ENCODE measurements at regions not wholly inside any gene's neighbourhood (a gene's known extent, or its start where the extent isn't known, plus 50 kb on each side); places are given as distances from the start of the nearest gene placed in this dataset.

DNA sequence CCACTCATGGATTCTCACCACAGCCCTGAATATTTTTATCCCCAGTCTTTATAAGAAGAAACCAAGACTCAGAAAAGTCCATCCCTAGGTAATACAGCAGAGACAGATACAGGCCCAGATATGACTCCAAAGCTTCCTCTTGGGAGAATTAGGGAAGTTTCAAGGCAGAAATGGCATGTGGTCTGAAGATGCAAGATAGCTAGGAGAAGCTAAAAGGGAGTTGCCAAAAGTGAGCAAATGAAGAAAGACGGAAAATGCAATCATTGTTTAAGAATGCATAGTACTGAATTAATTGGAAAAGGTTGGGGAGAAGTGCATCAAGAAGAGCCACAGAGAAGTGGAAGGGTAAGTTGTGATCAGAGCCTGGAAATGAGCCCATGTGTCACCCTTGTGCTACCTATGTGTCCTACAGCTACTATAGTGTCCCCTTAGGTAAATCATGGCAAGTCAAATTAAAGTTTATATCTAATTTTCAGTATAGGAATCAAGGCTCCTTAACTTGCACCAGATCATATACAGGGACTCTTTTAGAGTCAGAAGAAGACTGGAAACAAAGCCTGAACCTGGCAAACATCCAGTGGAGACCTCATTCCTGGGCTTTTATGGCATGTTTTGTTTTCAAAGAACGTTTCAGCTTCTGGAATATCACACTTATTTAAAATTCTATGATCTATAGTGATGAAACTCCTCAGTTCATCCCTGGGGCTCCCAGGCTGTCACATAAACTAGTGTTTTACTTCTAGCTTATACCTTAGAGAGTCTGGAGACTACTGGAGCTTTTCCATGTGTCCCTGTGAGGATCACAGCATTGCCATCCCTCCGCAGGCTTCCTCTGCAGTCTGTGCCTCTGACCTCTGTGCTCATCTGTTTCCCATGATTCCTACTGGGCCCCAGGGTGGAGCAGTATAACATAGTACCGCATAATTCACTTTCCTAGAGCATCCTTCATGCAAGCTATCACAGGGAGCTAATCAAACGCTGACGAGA, 189.0 kb upstream of the CDKN3 start:
- intact Hi-C loops (cut with micrococcal nuclease), result no loop called here

DNA sequence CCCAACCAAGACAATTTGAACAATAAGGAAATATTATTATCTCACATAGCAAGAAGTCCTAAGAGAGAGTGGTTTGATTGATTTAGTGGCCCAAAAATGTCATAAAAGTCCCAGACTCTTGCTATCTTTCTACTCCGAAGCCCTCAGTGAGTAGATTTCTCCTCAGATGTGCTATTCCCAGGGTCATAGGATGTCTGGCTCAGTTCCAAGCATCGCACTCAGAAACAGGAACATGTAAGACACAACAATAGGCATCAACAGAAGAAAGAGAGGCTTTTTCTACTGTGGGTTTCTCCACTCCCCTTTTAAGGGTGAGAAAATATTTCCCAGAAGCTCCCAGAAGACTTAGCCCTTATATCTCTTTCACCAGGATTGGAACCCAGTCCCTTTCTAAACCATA, 188.1 kb upstream of the CDKN3 start:
- intact Hi-C loops (cut with micrococcal nuclease), result no loop called here

GRCh38 chr14:54209511-54210250, 187.1 kb upstream of the CDKN3 start:
- intact Hi-C loops (cut with micrococcal nuclease), result no loop called here

GRCh38 chr14:54211551-54212308, 185.1 kb upstream of the CDKN3 start:
- intact Hi-C loops (cut with micrococcal nuclease), result no loop called here

GRCh38 chr14:54213536-54213935, 183.3 kb upstream of the CDKN3 start:
- intact Hi-C loops (cut with micrococcal nuclease), result no loop called here

GRCh38 chr14:54216827-54217226, 180.0 kb upstream of the CDKN3 start:
- intact Hi-C loops (cut with micrococcal nuclease), result no loop called here

- intact Hi-C loops (cut with micrococcal nuclease), result no loop called here
Measured at GRCh38 chr14:54219261-54220070, 177.3 kb upstream of the CDKN3 start.

- intact Hi-C loops (cut with micrococcal nuclease), result no loop called here
Measured at GRCh38 chr14:54220071-54220703, 176.6 kb upstream of the CDKN3 start.

GRCh38 chr14:54220704-54221431, 175.9 kb upstream of the CDKN3 start:
- intact Hi-C loops (cut with micrococcal nuclease), result no loop called here

- intact Hi-C loops (cut with micrococcal nuclease), result no loop called here
Measured at GRCh38 chr14:54221432-54221803, 175.4 kb upstream of the CDKN3 start.

GRCh38 chr14:54221971-54222370, 174.8 kb upstream of the CDKN3 start:
- intact Hi-C loops (cut with micrococcal nuclease), result no loop called here

DNA sequence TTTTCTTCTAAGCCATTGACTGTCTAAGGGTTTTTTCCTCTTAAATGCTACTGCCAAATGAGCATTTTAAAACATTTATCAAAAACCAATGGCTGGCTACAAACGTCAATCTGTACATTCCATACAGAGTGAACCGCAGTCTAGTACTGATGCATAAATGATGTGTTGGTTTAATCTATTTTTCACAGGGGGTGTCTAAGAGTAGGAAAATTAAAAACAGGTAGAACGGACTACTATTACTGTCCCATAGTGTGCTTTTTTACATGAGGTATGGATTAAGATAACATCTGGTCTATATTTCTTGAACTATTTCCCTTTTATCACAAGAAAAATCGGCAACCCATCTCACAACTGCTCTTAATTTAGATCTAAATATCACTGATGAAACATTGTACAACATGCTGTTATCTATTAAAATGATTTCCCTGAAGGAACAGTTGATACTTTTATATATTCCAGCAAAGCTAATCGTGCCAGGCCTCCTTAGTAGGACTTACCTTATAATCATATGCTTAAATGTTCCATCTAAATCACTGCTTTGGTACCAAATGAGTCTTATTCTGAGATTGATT, 172.9 kb upstream of the CDKN3 start:
- intact Hi-C loops (cut with micrococcal nuclease), result no loop called here

- intact Hi-C loops (cut with micrococcal nuclease), result no loop called here
Measured at GRCh38 chr14:54225457-54226060, 171.2 kb upstream of the CDKN3 start.

GRCh38 chr14:54226103-54226502, 170.7 kb upstream of the CDKN3 start:
- intact Hi-C loops (cut with micrococcal nuclease), result no loop called here

DNA sequence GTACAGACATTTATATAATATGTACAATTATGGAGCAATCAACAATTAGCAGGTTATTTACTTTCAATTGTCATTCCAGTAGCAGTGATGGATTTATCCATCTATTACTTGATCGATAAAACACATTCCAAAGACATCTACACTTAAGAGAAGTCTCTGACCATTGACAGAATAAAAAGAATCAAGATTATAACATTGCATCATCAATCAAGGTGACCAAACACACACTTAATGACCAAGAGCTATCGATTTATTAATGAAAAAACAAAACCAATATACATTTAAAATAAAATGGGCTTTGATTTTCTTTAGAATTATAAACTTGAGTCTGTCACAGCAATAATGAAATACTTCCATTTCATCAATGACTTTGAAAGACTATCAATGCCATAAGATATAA, 170.2 kb upstream of the CDKN3 start:
- intact Hi-C loops (cut with micrococcal nuclease), result no loop called here

DNA sequence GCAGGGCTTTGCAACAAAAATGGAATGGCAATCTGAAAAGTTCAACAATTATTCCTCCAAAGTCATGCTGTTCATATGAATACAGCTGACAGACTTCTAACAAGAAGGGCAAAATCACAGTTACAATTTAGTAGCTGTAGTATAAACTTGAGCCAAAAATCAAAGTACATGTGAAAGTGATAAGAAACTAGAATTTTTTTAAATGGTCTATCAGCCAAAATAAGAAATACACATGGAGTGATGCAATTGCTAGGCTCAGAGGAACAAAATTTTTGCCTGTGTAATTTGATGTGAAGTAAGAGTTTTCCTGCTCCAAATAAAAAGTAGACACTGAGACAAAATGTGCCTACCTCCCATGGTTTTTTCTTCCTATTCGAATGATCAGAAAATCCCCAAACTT, 167.7 kb upstream of the CDKN3 start:
- intact Hi-C loops (cut with micrococcal nuclease), result no loop called here

GRCh38 chr14:54230645-54231044, 166.2 kb upstream of the CDKN3 start:
- intact Hi-C loops (cut with micrococcal nuclease), result no loop called here

- intact Hi-C loops (cut with micrococcal nuclease), result no loop called here
Measured at GRCh38 chr14:54232735-54233134, 164.1 kb upstream of the CDKN3 start.

GRCh38 chr14:54241517-54241916, 155.3 kb upstream of the CDKN3 start:
- intact Hi-C loops (cut with micrococcal nuclease), result no loop called here
